ENCODE measurements at regions not wholly inside any gene's neighbourhood (a gene's known extent, or its start where the extent isn't known, plus 50 kb on each side); places are given as distances from the start of the nearest gene placed in this dataset.

DNA sequence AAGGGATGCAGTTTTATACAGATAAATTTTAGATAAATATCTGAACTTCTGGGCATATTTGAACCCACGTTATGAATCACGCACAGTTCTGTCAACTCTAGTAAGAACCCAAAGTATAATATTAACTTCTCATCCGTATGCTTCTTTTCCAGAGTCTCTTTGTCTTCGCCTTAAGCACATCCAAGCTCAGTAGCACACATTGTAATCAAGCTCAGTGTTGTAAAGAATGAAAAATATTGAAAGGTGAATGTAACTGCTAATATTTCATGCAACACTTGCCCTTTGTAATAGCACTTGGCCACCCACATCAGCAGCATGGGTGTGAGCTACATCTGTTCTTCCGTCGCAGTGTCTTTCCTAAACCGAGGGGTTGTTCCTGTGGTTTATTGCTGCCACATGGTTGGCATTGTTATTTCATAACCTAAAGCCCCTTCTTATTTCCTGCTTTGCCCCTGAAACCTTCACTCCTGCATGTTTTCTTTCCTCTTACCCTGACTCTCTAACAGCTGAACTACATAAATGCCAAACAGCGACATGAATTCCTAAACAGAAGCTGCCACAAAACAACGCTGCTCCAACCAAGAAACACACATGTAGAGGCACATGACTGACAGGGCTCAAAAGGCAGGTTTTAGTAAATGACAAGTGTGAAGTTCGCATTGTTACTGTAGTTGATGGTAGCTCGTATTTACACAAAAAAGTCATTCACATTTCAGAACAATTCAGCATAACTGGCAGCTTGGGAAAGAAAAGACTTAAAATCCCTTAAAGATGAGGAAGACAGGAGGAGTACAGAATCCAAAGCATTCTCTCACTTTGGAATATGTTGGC lies 190.1 kb upstream of the MEF2C start:
- no peak for TF ChIP-seq POLR2A (IDR thresholded peaks at IDR 0.05)
- TF ChIP-seq, protein P1, sequence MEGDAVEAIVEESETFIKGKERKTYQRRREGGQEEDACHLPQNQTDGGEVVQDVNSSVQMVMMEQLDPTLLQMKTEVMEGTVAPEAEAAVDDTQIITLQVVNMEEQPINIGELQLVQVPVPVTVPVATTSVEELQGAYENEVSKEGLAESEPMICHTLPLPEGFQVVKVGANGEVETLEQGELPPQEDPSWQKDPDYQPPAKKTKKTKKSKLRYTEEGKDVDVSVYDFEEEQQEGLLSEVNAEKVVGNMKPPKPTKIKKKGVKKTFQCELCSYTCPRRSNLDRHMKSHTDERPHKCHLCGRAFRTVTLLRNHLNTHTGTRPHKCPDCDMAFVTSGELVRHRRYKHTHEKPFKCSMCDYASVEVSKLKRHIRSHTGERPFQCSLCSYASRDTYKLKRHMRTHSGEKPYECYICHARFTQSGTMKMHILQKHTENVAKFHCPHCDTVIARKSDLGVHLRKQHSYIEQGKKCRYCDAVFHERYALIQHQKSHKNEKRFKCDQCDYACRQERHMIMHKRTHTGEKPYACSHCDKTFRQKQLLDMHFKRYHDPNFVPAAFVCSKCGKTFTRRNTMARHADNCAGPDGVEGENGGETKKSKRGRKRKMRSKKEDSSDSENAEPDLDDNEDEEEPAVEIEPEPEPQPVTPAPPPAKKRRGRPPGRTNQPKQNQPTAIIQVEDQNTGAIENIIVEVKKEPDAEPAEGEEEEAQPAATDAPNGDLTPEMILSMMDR (IDR thresholded peaks at IDR 0.05), result no peak
- no peak for DNase-seq
- WGBS, 2 donors, result 65 to 73% methylated on average over 11 of the region's 11 CpGs
- no peak overlapping the region for H3K4me3 ChIP-seq
- intact Hi-C loops (cut with DNase I), result no loop called here
- no peaks in the 10 kb centered on the region for H3K4me1 ChIP-seq
- H3K36me3 ChIP-seq (replicated peaks in 1 of 2; ENCODE audit: insufficient read depth in 1 of 2, low read depth in 2 of 2), result no peaks in the 10 kb centered on the region
- ATAC-seq, result no peak
- no peak overlapping the region for H3K27ac ChIP-seq
- no peaks in the 10 kb centered on the region for H3K27me3 ChIP-seq
- no peaks in the 10 kb centered on the region for H3K9me3 ChIP-seq

DNA sequence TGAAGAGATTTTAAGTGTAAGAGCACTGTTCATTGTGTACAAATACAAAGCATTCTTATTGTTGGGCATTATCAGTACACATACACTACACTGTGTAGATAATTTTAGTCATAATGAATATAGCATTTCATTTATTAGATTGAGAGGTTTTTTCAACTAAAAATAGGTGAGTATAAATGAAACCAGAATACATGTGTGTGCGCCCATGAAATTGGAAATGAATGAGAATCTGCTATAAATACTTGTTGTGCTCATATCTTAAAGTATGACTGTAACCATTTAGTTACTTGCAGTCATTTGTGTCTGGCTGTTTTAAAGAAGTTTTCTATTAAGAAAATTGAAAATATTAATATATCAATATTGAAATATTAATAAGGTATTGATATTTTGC lies 189.0 kb upstream of the MEF2C start:
- H3K9me3 ChIP-seq, result no peaks in the 10 kb centered on the region
- ATAC-seq (no peak), DNase-seq (no peak)
- no peaks in the 10 kb centered on the region for H3K27me3 ChIP-seq
- H3K4me1 ChIP-seq, result no peaks in the 10 kb centered on the region
- intact Hi-C loops (cut with DNase I), result no loop called here
- 65 to 75% methylated on average over 1 of the region's 1 CpG for WGBS, 2 donors
- no peak for TF ChIP-seq POLR2A (IDR thresholded peaks at IDR 0.05)
- TF ChIP-seq, protein P1 (IDR thresholded peaks at IDR 0.05), result no peak
- H3K4me3 ChIP-seq, result no peak overlapping the region
- H3K36me3 ChIP-seq (replicated peaks in 1 of 2; ENCODE audit: insufficient read depth in 1 of 2, low read depth in 2 of 2), result no peaks in the 10 kb centered on the region
- no peak overlapping the region for H3K27ac ChIP-seq

DNA sequence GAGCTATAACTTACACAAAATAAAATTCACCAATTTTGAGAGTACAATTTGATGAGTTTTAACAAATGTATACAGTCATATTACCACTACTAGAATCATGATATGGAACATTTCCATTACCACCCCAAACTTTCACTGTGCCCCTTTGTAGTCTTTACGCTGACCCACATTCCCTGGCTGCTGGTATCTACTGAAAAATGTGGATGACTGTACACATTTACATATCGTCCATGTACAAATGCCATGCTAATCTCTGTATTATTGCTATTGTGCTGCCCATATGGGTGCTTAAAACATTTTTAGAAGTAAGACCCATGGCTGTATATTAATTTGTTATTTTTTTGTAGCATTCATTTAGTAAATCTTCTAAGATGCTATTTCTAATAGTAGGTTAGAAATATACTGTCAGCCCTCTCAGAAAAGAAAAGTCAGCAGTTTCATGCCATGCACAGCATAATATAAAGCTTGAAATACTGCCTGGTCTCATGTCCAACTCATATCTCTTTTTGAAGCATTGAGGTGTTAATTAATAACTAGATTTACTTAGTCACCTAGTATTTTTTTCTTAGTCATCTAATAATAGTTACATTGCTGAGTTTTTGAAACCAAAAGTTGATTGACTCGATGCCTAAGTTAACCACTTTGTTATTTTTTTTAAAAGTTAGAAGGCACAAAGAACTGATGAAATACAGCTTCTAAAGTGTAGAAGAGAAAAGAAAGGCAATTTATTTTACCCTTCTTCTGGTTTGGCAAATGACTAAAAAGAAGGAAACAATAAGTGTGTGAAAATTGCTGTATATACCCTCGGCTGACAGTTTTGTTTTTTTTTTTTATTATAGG lies 188.3 kb upstream of the MEF2C start:
- TF ChIP-seq POLR2A (IDR thresholded peaks at IDR 0.05), result no peak
- TF ChIP-seq, protein P1 (IDR thresholded peaks at IDR 0.05), result no peak
- no peaks in the 10 kb centered on the region for H3K4me1 ChIP-seq
- intact Hi-C loops (cut with DNase I), result no loop called here
- H3K9me3 ChIP-seq, result no peaks in the 10 kb centered on the region
- H3K36me3 ChIP-seq (replicated peaks in 1 of 2; ENCODE audit: insufficient read depth in 1 of 2, low read depth in 2 of 2), result no peaks in the 10 kb centered on the region
- WGBS, 2 donors, result 39 to 41% methylated on average over 4 of the region's 4 CpGs
- no peak overlapping the region for H3K27ac ChIP-seq
- H3K27me3 ChIP-seq, result no peaks in the 10 kb centered on the region
- DNase-seq (no peak), ATAC-seq (no peak)
- H3K4me3 ChIP-seq, result no peak overlapping the region

DNA sequence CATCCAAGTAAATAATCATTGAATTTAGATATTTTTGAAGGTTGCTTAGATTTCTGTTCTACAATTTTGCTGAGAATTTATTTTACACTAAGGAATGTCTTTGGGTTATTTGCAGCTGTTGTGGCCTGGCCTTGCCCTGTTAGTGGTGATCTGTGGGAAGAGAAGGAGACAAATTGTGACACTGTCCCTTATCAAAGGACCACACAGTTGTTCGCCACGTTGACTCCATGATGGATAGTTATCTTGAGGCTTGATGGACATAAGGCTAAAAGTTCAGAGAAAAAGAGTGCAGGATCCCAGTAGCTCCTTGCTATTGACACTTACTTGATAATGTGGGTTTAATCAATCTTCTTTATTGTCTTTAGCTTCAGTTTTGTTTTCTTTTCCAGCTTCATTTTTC lies 186.6 kb upstream of the MEF2C start:
- H3K27me3 ChIP-seq, result no peaks in the 10 kb centered on the region
- ATAC-seq (no peak), DNase-seq (no peak)
- H3K27ac ChIP-seq, result no peak overlapping the region
- no peak overlapping the region for H3K4me3 ChIP-seq
- no peaks in the 10 kb centered on the region for H3K9me3 ChIP-seq
- WGBS, 2 donors, result 62 to 66% methylated on average over 2 of the region's 2 CpGs
- no peaks in the 10 kb centered on the region for H3K36me3 ChIP-seq (replicated peaks in 1 of 2; ENCODE audit: insufficient read depth in 1 of 2, low read depth in 2 of 2)
- intact Hi-C loops (cut with DNase I), result no loop called here
- H3K4me1 ChIP-seq, result no peaks in the 10 kb centered on the region
- TF ChIP-seq, protein P1 (IDR thresholded peaks at IDR 0.05), result no peak
